T1000 (cell line): ENCODE measurements at regions not wholly inside any gene's neighbourhood (a gene's known extent, or its start where the extent isn't known, plus 50 kb on each side); places are given as distances from the start of the nearest gene placed in this dataset.
"Not testable (repeated sequence)": the region's sequence is repeated elsewhere in the genome, so short reads cannot be mapped to it uniquely, and the experiment has no call there.

Experiments
- DNase-seq: peaks from one replicate; lab custom pipeline; 2025; ENCODE audit warnings: mixed read lengths; lab: John Stamatoyannopoulos, UW

DNA sequence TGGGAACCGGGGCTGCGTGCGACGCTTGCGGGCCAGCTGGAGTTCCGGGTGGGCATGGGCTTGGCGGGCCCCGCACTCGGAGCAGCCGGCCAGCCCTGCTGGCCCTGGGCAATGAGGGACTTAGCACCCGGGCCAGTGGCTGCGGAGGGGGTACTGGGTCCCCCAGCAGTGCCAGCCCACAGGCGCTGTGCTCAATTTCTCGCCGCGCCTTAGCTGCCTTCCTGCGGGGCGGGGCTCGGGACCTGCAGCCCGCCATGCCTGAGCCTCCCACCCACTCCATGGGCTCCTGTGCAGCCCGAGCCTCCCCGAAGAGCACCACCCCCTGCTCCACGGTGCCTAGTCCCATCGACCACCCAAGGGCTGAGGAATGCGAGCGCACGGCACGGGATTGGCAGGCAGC lies 63.8 kb downstream of the PLXNA1 start:
- DNase-seq: not testable (repeated sequence)

GRCh38 chr3:127049393-127049792 lies 66.5 kb downstream of the PLXNA1 start:
- DNase-seq: no peak

GRCh38 chr3:127050733-127051132 lies 67.8 kb downstream of the PLXNA1 start:
- DNase-seq: no peak

DNA sequence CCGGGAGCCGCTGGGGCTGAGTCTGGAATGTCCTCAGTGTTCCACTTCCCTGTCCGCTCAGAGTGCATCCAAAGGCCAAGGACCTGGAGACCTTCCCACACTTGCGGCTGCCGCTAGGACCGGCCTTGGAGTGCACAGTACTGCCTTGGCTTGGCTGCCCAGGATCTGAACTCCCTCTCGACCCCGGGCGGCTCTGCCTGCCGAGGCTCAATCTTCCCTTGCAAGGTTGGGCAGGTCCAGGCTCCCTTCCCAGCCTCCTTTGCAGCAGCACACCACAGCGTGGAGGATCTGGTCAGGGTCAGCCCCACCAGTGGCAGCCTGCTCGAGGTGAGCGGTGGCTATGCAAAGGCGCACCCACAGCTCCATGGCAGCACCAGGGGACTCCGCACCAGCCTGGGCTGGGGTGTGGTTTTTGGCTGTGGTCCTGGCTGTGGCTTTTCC lies 69.2 kb downstream of the PLXNA1 start:
- DNase-seq: no peak

DNA sequence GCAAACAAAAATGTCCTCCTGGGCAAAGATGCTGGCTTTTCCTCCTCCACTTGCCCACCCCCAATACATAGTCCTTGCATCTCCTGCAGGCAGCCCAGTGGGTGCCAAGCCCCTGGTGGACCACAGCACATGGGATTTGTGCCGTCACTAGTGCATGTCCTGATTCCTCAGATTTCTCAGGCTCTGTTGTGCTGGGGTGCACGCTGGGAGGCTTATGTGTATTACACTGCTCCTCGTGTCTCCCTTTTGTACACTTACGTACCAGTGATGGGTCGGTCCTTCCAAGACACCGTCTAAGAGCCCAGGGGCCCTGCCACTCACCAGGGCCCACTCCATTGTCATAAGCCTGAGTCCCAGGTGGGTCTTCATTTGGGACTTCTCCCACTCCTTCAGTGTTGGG lies 70.1 kb downstream of the PLXNA1 start:
- no peak for DNase-seq

- DNase-seq: no peak
Measured at GRCh38 chr3:127053450-127053849, 70.5 kb downstream of the PLXNA1 start.

DNA sequence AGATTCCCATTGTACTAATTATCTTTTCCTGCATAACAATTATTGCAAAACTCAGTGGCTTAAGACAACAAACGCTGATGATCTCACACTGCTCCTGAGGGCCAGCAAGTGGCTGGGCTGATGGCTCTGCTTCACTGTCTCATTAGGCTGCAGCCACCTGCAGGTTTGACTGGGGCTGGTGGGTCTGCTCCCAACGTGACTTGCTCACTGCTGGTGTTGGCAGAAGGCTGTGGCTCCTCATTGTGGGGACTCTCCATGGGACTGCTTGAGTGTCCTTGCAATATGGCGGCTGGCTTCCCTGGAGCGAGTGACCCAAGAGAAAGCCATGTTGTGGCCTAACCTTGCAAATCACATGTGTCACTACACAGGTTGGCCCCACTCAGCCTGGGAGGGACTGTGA lies 71.1 kb downstream of the PLXNA1 start:
- no peak for DNase-seq

DNA sequence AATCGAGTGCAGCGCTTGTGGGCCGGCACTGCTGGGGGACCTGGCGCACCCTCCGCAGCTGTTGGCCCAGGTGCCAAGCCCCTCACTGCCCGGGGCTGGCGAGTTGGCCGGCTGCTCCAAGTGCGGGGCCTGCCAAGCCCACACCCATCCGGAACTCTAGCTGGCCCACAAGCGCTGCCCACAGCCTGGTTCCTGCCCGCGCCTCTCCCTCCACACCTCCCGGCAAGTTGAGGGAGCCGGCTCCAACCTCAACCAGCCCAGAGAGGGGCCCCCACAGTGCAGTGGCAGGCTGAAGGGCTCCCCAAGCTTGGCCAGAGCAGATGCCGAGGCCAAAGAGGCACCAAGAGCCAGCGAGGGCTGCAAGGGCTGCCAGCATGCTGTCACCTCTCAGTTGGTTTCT lies 73.4 kb downstream of the PLXNA1 start:
- DNase-seq: no peak

- no peak for DNase-seq
Measured at GRCh38 chr3:127056976-127057375, 74.1 kb downstream of the PLXNA1 start.

GRCh38 chr3:127059072-127059471 lies 76.2 kb downstream of the PLXNA1 start:
- DNase-seq: no peak

- DNase-seq: no peak
Measured at GRCh38 chr3:127061641-127062040, 78.7 kb downstream of the PLXNA1 start.

- DNase-seq: no peak
Measured at GRCh38 chr3:127062926-127063325, 80.0 kb downstream of the PLXNA1 start.

- no peak for DNase-seq
Measured at GRCh38 chr3:127063916-127064315, 81.0 kb downstream of the PLXNA1 start.

GRCh38 chr3:127064391-127065137 lies 81.6 kb downstream of the PLXNA1 start:
- no peak for DNase-seq

DNA sequence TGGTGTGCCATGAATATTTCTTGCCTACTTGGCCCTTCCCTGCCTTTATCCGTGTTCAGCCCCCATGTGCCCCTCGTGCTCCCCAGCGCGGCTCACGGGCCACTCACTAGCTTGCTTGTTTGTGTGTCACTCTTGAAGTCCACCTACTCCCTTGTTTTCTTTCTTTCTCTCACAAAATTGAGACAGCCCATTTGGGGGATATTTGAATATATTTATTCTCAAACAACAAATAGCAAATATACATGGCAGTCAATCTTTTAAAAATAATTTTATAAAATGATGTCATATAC lies 82.2 kb downstream of the PLXNA1 start:
- DNase-seq: no peak

GRCh38 chr3:127065561-127066290 lies 82.8 kb downstream of the PLXNA1 start:
- no peak for DNase-seq

DNA sequence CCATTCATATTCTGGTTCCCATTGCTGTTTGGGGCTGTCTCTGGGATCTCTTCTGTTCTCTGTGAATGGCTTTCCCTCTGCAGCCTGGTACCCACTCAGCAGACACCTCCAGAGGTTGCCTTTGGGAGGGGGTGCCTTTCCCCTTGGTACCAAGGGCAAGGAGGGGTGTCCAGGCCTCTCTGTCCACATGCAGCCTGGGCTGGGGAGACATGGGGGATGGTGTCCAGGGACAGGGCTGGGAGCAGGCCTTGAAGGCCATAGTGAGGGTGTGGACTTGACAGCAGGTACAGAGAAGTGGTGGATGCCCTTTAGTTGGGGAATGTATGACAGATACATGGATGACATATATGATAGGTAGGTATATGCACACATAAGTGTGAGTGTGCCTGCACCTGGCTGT lies 83.7 kb downstream of the PLXNA1 start:
- DNase-seq: no peak

DNA sequence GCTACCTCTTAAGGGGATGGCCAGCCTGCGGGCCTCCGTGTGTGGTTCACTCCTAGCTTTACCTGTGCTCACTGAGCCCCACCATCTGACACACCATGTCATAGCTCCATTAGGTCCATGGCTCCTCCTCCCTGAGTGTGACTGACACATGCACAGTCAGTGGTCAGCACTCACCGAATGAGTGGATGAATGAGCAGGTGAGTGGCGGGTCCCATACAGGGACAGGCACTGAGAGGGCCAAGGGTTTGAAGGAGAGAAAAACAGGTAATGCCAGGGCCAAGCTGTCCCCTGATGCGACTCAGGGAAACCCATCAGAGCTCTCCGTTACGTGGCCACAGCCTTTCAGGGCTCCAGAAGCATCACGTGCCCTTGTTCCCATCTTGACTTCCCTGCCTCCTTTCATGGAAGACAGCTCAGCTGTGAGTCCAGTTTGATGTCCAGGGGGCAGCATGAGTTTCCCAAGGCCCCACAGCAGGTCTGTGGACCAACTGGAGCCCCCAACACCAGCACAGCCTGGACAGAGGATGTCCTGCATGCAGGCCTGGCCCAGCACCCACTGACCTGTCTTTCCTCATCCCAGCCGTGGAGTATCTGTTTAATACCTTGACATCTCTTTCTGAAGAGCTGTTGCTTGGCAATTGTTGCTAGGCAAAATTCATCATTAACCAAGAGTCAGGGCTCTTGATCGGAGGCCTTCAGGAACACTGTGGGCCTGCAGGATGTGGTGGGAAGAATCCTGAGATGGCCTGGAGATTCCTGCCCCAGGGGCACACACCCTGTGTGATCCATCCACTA lies 84.4 kb downstream of the PLXNA1 start:
- no peak for DNase-seq

DNA sequence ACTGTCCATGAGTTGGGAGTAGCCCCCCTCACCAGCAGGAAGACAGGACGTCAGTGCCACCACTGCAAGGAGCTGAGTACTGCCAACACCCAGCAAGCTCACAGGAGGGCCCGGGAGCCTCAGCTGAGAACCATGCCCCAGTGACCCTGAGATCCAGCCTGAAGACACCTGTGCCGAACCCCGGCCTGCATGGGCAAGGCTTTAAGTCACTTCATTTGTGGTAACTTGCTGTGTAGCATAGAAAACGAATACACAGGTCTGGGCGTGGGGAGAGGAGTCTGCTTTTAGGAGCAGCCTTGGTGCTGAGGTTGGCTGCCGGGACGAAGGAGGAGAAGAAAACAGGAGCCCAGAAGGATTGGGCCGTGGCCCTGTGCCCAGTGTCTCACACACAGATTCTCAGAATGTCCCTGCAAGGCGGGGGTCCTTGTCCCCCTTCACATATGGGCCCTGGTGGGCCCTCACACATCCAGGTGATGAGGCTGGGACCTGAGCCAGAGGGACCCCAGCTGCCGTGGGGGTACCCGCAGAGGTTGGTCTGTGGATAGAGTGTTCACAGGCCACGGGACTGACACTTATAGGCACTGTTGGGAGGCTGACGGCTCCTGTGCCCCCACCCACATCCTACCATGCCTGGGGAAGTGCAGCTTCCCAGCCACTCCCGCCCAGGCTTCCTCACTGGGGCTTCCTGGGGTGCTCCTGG lies 85.3 kb downstream of the PLXNA1 start:
- DNase-seq: no peak

GRCh38 chr3:127068871-127069270 lies 86.0 kb downstream of the PLXNA1 start:
- no peak for DNase-seq

GRCh38 chr3:127069814-127070440 lies 87.0 kb downstream of the PLXNA1 start:
- no peak for DNase-seq

- no peak for DNase-seq
Measured at GRCh38 chr3:127070776-127071175, 87.9 kb downstream of the PLXNA1 start.
